HG03460 (cell line): ENCODE measurements at regions not wholly inside any gene's neighbourhood (a gene's known extent, or its start where the extent isn't known, plus 50 kb on each side); places are given as distances from the start of the nearest gene placed in this dataset.
"Not testable (repeated sequence)": the region's sequence is repeated elsewhere in the genome, so short reads cannot be mapped to it uniquely, and the experiment has no call there.

ENCODE experiments used
- ATAC-seq: cut with Tn5 transposase; IDR thresholded peaks from one replicate; pipeline ENCODE4 v1.9.1; 2021; ENCODE audit not compliant: unreplicated experiment

DNA sequence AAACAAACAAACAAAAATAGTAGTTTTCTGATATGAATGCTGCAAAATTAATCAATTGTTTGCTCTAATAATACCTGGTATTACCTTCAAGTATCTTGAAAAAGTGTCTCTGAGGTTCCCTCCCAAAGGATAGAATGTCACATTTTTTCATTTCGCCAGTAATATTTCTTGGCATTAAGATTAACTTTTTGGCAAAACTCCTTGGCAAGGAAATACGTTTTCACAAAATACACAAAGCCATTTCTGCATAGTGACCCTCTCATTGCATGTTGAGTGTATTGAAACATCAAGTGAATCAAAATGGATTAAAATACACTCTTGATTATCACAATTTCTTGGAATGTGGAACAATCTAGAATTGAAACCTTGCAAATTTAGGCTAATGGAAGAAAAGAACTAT lies 230.5 kb downstream of the ATPSCKMT start:
- no peak for ATAC-seq

DNA sequence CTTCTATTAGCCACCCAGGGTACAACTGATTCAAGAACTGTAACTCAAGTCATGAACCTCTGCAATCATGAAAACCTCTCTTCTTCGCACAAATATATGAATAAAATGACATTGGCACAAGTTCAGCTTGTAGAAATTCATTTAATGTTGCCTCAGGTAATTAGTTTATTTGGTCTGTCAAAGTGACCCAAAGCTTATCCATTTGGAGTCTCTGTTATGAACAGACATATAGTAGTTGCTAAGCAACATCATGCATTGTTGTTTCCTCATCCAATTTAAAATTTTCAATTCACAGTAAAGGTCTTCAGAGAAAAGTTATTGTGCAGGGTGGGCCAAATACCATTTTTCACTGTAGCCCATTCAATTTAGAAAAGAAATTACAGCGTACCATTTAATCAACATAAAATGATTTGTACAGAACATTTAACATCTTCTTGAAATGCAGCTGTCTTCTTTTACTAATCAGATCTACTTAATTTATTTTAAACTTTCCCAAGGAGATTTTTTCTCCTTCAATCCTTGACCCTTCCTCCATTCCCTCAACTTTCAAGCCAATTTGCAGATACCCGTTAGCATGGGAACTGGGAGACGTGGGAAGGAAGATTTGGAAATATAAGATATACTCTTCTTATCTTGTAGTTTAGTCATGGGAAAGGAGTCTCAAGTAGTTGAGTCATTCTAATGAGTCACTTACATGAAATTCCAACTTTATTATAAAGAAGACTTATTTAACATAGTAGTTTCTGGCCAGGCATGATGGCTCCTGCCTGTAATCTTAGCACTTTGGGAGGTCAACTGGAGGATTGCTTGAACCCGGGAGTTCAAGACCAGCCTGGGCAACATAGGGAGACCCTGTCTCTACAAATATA lies 231.3 kb downstream of the ATPSCKMT start:
- ATAC-seq, result no peak

DNA sequence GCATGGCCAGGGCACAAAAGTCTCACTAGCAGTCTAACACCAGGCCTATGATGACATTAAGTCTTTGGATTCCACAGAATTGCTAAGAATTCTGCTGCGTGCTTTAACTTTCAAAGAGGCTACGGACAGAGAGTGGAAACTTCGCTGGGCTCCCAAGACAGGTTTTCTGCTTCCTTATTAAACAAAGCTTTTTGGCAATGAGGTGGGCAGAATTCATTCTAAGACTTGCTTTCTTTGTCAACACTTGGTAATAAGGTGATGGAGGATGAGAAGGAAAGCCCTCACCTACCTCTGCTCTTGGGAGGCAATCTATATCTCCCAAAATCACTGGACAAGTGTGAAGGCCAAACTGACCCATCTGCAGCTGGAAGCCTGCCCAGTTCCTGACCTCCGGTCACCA lies 231.9 kb downstream of the ATPSCKMT start:
- ATAC-seq, result no peak

DNA sequence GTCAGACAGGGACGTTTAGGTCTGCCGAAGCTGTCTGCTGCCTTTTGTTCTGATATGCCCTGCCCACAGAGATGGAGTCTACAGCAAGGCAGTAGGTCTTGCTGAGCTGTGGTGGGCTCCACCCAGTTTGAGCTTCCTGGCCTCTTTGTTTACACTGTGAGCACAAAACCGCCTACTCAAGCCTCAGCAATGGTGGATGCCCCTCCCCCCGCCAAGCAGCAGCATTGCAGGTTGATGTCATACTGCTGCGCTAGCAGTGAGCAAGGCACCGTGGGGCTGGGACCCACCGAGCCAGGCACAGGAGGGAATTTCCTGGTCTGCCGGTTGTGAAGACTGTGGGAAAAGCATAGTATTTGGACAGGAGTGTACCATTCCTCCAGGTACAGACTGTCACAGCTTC lies 233.1 kb downstream of the ATPSCKMT start:
- not testable (repeated sequence) for ATAC-seq

DNA sequence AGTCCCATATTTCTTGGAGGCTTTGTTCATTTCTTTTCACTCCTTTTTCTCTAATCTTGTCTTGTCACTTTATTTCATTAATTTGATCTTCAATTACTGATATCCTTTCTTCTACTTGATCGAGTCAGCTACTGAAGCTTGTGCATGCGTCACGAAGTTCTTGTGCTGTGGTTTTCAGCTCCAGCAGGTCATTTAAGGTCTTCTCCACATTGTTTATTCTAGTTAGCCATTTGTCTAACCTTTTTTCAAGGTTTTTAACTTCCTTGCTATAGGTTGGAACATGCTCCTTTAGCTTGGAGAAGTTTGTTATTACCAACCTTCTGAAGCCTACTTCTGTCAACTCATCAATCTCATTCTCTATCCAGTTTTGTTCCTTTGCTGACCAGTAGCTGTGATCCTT lies 234.0 kb downstream of the ATPSCKMT start:
- not testable (repeated sequence) for ATAC-seq

DNA sequence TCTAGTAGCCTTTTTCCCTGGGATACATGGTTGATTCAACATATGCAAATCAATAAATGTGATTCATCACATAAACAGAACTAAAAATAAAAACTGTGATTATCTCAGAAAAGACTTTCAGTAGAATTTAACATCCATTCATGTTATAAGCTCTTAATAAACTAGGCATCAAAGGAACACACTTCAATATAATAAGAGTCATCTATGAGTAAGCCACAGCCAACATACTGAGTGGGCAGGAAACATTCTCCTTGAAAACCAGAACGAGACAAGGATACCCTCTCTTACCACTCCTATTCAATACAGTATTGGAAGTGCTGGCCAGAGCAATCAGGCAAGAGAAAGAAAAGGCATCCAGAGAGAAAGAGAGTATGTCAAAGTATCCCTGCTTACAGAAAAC lies 239.9 kb downstream of the ATPSCKMT start:
- ATAC-seq, result no peak

DNA sequence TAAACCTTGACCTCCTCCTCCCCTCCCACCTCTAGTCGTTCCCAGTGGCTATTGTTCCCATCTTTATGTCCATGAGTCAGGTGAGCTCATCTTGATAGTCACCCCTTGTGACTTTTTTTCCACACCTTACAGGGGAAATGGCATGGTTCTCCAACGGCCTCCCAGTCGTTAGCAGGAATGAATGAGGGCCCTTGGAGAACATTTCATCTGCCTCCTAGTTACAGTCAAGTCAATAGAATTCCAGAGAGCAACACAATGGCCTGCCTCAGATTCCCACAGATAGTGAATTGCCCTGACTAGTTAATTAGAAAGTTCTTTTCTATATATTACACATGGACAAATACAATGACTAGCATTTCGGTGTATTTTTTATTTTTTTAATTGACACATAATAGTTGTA lies 262.6 kb downstream of the ATPSCKMT start:
- no peak for ATAC-seq

DNA sequence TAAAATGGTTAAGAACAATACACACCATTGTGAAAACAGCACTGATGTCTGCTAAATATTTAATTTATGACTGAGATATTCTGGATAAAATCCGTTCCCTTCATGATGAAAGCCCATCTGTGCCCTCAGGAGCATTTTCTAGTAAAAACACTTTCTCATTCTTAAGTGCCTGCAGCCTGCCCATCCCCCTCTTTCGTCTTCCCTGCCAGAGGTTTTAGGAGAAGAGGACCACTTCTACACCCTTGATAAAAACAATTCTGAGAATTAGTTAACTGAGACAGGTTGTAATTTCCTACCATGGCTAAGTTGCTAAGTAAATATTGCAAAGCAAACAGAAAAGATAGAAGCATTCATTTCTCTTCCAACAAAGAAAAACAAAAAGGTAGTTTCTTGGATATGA lies 272.6 kb downstream of the ATPSCKMT start:
- no peak for ATAC-seq

DNA sequence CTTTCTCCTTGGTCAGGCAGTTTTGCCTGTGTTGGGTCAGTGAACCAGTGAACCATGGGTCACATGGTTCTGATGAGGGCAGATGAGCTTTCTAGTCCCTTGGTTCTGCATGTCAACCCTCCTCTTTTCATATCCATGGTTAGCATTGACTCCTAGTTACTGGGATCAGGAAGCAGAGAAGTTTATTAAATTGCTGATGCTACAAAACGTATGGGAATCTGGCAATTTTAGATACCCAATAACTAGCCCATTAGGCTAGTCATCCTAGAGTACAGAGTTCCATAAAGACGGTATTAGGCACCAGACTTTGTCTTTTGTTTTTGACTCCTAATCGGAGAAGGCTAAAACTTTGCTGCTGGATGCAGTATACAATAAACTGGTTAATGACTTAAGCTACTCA lies 273.1 kb downstream of the ATPSCKMT start:
- ATAC-seq, result no peak

DNA sequence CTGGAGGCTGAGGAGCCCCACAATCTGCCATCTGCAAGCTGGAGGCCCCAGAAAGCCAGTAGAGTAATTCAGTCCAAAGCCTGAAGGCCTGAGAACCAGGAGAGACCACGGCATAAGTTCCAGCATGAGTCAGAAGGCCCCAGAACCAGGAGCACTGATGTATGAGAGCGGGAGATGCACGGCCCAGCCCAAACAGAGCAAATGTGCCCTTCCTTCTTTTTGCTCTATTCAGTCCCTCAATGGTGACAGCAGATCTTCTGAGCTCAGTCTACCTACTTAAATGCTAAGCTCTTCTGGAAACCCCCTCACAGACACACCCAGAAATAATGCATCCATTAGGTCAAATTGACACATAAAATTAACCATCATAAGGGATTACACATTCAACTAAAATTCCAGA lies 277.6 kb downstream of the ATPSCKMT start:
- no peak for ATAC-seq

DNA sequence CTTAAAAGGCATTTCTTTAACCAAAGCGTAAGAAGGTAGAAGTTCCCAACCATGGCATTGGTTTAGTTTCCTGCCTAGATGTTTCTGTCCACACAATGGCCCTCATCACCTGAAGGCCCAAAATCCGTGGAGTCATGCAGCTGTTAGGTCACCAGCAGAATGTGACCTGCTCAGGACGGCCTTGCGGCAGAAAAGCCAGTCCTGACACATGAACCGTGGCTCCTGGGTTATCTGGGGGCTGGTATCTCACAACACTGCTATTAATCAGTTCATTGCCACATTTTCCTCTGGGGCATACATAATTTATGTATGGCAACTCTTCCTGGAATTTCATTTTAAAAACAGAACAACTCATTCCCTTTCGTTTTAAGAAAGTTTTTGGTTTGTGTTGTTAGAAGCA lies 278.4 kb downstream of the ATPSCKMT start:
- ATAC-seq, result no peak

DNA sequence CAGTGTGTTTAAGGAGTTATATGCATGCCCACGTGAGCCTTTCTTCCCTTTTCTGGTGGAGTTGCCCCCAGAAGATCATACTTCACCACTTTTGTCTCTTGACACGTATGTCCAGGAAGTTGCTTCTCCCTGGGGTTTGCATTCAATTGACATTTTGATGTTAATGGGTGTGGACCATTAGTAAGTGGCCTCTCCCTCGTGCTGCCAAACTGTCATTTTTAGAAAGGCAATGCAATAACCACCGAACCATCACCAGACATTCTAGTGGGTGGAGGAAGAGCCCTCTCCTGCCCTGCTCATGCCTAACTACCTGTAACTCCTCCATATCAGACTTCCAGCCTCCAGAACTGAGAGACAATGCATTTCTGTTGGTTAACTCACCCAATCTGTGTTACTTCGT lies 290.8 kb downstream of the ATPSCKMT start:
- no peak for ATAC-seq

DNA sequence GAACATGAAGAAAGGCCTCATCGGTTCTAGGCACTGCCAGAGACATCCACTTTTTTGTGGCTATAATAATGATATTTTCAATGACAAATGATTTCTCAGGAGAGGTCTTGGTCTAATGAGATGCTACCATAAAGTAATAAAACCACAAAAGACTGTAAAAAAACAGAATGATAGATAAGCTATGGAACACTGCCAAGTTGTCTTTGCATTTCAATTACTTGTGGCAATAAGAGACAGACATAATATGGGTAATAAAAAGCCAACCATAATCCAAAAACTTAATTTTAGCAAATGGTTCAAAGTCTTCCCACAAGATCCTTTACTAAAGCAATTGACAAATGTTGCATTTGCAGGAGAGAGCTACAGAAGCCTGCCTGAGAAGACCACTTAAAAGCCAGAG lies 292.5 kb downstream of the ATPSCKMT start:
- ATAC-seq, result no peak

DNA sequence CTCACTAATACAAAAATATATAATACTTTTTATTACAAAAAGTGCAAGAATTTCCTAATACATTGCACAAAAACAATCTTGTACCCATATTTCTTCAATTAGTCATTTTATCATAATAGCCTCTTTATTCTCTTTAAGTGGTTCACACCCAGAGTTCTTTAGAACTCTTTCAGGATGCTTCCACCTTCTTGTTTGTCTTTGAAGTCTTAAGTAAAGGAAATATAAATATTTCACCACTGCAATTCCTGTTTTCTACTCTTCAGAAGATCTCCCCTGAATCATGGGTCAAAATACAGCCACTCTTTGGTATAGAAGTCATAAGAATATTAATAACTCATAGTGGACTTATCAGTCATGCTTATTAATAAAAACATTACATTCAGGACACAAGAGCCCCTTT lies 293.0 kb downstream of the ATPSCKMT start:
- ATAC-seq, result no peak

DNA sequence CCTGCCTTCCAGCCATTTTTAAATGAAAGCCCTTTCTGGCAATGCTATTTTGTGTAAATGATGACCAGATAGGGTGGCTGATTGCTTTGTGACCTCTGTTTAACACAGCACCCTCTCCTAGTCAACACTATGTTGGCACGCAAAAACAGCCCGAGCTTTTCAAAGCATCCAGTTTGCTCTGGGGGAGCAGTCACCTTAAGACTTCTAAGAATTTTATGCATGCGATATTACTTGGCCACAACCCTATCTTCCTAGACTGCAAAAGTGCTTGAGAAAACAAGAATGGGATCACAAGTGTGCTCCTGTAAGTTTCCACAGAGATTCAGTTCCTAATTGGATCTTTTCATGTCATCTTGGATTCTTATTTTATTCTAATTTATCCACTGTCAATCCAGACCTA lies 294.1 kb downstream of the ATPSCKMT start:
- no peak for ATAC-seq

DNA sequence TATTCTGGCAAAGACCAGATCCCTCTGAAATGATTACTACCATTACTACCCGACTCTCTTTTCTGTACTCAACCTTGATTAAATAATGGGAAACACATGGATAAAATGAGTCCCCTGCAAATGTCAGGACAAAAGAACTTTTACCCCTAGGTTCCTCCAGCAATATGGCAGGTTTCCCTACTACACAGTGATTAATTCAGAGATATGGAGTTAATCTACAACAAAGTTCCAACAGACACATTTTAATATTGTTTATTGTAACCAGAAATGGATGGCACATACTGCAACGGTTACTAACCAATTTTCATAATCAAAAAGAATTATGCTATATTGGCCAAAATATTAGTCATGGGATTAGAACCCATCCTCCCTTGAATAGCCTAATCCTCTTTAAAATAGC lies 294.8 kb downstream of the ATPSCKMT start:
- ATAC-seq, result no peak

DNA sequence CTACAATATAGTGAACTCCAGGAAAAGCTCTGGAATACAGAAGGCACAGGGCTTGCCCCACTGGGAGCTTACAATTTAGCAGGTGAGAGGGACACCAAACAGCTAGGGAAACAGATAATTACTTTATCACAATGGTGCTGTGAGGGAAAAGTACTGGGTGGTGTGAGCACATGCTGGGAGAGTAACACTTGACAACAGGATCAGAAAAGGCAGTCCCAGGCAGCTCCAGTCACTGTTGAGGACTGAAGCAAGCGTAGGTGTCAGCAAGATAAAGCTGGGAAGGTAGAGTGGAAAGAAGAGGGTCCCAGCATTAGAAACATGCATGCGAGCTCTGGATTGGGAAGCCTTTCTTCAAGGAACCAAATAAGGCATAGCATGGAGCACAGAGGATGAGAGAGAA lies 296.0 kb downstream of the ATPSCKMT start:
- ATAC-seq, result no peak

DNA sequence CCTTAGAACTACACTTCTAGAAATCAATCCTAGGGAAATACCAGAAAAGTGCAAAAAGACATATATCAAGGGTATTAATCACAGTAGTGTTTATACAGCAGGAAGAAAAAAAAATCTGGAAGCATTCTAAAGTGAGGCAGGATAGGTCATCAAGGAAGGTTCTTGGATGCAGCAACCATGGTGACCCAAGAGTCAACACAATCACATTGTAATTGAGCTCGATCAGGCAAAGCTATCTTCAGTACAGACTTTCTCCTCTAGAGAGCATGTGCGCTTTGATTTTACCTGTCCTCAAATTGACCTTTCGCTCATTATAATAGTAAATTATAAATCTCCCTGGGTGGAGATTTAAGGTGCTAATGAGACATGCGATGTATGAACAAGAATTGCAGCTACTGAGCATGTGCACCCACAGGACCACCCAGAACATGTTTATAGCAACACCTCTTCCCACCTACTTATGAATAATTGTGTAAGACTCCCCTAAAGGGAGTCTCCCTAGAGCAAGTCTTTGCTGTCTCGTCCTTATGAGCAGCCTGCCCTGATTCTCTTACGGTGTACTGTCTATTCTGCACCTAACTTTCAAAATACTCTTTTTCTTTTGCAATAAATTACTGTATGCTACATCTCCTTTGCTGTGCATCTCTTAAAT lies 297.7 kb downstream of the ATPSCKMT start:
- no peak for ATAC-seq

DNA sequence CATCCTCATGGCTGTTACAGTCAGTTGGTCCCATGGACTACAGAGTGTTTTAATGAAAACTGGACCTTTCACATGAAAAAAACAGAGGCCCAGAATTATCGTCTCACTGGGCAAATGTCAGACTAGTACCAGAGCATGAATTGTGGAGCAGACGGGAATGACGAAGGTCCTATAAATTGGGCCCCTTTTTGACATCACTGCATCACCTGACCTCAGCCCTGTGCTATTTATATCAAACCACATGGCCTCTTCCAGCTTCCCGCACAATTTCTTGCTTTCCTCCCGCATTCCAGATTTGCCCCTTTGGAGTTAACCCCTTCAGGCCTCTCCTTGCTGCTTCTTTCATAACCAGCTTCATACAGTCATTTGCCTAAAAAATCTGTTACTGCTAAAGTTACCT lies 301.7 kb downstream of the ATPSCKMT start:
- ATAC-seq, result no peak

DNA sequence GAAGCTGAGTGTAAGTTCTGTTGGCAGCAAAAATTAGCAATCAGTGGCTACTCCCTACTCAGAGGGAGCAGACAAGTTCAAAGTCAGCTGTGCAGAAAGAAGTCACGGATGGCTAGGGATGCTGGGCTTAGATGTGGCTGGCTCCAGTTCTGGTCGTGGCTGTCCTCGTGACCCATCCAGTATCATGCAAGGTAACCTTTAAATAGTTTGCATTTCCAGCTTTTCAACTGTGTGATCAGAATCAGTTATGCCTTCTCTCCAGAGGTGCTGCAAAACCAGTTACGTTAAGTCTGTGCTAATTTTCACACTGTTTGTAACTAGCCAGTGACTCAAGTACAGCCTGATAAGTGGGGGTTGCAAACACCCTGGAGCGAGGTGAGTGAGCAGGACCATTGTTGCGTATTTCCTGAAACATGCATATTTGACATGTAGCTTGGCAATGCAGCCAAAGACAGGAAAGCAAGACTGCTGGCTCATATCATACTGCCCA lies 302.4 kb downstream of the ATPSCKMT start:
- no peak for ATAC-seq

DNA sequence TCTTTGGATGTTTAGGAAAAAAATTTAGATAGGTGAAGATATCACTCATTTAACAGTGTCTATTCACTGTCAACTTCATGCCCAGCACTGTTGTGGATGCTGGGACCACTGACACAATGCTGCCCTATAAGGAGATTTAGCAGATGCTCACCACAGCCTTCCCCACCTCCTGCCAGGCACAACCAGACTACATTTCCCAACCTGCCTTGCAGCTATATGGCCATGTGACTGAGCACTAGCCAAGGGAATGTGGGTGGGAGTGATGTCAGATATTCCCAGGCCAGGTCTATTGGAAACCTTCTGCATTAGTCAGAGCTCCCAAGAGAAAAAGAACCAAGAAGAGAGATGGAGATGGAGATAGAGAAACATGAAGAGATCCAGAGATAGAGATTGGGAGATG lies 302.6 kb upstream of the TAS2R1 start:
- ATAC-seq, result no peak

DNA sequence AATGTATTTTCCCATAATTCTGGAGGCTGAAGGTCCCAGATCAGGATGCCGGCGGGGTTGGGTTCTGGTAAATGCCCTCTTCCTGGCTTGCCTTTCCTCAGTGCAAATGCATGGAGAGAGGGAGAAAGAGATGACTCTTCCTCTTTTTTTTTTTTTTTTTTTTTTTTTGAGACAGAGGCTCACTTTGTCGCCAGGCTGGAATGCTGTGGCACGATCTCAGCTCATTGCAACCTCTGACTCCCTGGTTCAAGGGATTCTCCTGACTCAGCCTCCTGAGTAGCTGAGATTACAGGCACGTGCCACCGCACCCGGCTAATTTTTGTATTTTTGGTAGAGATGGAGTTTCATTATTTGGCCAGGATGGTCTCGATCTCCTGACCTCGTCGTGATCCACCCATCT lies 300.0 kb upstream of the TAS2R1 start:
- no peak for ATAC-seq

DNA sequence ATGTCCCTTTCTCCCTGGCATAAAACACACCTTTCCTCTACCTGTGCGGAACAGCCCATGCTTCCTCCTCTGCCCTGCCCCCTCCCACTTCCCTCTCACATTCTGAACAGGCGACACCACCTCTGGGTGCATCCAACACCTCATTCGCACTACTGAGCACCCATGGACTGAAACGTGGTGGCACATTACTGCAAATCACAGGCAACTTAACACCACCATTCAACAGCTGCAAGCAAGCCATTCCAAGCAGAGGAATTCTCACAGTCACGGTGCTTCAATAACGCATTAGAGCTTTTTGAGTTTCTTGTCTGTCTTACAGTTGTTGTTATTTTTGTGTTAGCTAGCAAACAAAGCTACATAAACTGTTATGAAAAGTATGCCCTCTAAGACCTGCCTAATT lies 298.2 kb upstream of the TAS2R1 start:
- ATAC-seq, result no peak
